BJ (cell line): ENCODE measurements at regions not wholly inside any gene's neighbourhood (a gene's known extent, or its start where the extent isn't known, plus 50 kb on each side); places are given as distances from the start of the nearest gene placed in this dataset. TPM values are rescaled to one million over a fixed set of nuclear protein-coding genes. Genes with fewer than 3 reads are reported as not detected.

Experiments used
- CTCF ChIA-PET: fragments of 350-600 bp; formaldehyde crosslinking; extraction: SDS; loops from one replicate; lab custom pipeline; 2021; ENCODE audit warnings: antibody characterized with exemption, inconsistent platforms; lab: Yijun Ruan, JAX
- POLR2A ChIA-PET: fragments of 300-600 bp; sonication (Branson Sonifier 250); formaldehyde crosslinking; extraction: SDS; loops from one replicate; lab custom pipeline; 2021; ENCODE audit warnings: antibody characterized with exemption; lab: Charles Lee
- DNase-seq: peaks from one replicate; pipeline ENCODE4 v3.0.0-alpha.2; 2011; ENCODE audit warnings: low read depth
- H3K27me3 ChIP-seq: 2 replicates; pipeline ENCODE4 v1.6.0; 2011; ENCODE audit warnings: low read length; ENCODE audit not compliant: control insufficient read depth, insufficient read depth
- H3K36me3 ChIP-seq: 2 replicates; pipeline ENCODE4 v1.5.1; 2011; ENCODE audit warnings: low read length; ENCODE audit not compliant: control insufficient read depth, insufficient read depth
- H3K4me3 ChIP-seq: 2 replicates; pipeline ENCODE4 v1.5.1; 2011; ENCODE audit warnings: low read depth, mild to moderate bottlenecking, control low read depth, low read length
- CTCF ChIP-seq: IDR thresholded peaks from 2 replicates; pipeline ENCODE4 v1.5.1; 2011; ENCODE audit warnings: low read depth, mild to moderate bottlenecking, control low read depth, inconsistent platforms, low read length, moderate library complexity; ENCODE audit not compliant: insufficient read depth
- small RNA-seq: library from RNA; depleted of rRNA; stranded (forward); fragments of <200 nt; gene quantifications from one replicate; pipeline ENCODE3, GENCODE V24; 2012; ENCODE audit warnings: low replicate concordance, low read depth; ENCODE audit not compliant: insufficient read length

- CTCF ChIA-PET = no interaction called here
- POLR2A ChIA-PET = no interaction called here
- no peaks in the 10 kb centered on the region for H3K36me3 ChIP-seq
- no peak for DNase-seq
- H3K4me3 ChIP-seq = no peak overlapping the region
- no peaks in the 10 kb centered on the region for H3K27me3 ChIP-seq
- no peak for TF ChIP-seq CTCF
These were observed 64.3 kb upstream of the BTBD3 start for GRCh38 chr20:11853359-11853758.

- Histone ChIP-seq H3K4me3 (no peak overlapping the region), H3K36me3 (no peaks in the 10 kb centered on the region), H3K27me3 (no peaks in the 10 kb centered on the region)
- no peak for DNase-seq
- ChIA-PET CTCF (no interaction called here), POLR2A (no interaction called here)
- TF ChIP-seq CTCF = no peak
These were observed 56.2 kb upstream of the BTBD3 start for GRCh38 chr20:11861479-11861878.

DNA sequence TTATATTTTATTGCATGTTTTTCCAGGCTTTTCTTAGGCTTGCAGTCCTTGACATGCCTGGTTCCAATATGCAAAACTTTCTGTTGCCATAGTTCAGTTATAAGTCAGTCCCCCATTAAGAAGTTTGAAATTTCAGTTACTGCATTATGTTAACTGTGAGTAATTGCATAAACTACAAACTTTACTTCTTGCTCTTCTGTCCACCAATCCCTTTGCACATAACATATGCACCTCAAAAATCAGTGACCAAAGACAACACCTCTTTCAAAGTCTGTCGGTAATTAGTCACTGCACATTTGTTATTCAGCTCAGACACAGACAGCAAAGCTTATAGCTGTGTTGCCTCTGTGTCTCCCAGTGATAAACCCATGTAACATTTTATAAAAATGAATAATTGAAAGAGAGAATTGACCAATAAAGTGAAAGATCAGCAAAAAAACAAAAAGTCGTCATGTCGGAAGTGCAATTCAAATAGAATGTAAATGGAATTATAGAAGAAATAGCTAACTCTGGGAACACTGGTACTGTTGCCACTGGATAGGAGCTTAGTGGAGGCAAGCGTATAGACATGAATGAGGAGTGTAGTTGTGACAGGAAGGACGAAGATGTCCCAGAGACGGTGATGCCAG is 50.3 kb upstream of the BTBD3 start:
- no peak for TF ChIP-seq CTCF
- POLR2A ChIA-PET = no interaction called here
- CTCF ChIA-PET = no interaction called here

More for the DNA sequence above, 50.3 kb upstream of the BTBD3 start:
- Histone ChIP-seq H3K36me3 (no peaks in the 10 kb centered on the region), H3K27me3 (no peaks in the 10 kb centered on the region), H3K4me3 (no peak overlapping the region)
- no peak for DNase-seq

Small RNA genes lying in the stretch of these regions (small RNA-seq; reads per million reads assigned to genes)
- gene AL080274.1 (not detected), gene RN7SKP111 (not detected)
